ENCODE measurements at regions not wholly inside any gene's neighbourhood (a gene's known extent, or its start where the extent isn't known, plus 50 kb on each side); places are given as distances from the start of the nearest gene placed in this dataset.

- no peak for TF ChIP-seq BHLHE40 (IDR thresholded peaks at IDR 0.05; ENCODE audit: borderline replicate concordance in 1 of 2, low read depth in 2 of 2, low read length in 1 of 2)
- no peak for TF ChIP-seq JUND (IDR thresholded peaks at IDR 0.05; ENCODE audit: low read depth, low read length)
- TF ChIP-seq, protein P1, sequence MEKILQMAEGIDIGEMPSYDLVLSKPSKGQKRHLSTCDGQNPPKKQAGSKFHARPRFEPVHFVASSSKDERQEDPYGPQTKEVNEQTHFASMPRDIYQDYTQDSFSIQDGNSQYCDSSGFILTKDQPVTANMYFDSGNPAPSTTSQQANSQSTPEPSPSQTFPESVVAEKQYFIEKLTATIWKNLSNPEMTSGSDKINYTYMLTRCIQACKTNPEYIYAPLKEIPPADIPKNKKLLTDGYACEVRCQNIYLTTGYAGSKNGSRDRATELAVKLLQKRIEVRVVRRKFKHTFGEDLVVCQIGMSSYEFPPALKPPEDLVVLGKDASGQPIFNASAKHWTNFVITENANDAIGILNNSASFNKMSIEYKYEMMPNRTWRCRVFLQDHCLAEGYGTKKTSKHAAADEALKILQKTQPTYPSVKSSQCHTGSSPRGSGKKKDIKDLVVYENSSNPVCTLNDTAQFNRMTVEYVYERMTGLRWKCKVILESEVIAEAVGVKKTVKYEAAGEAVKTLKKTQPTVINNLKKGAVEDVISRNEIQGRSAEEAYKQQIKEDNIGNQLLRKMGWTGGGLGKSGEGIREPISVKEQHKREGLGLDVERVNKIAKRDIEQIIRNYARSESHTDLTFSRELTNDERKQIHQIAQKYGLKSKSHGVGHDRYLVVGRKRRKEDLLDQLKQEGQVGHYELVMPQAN (conservative IDR thresholded peaks at IDR 0.05): no peak
- no peak for TF ChIP-seq CTCF (IDR thresholded peaks at IDR 0.05 in 2 of 3, conservative IDR thresholded peaks at IDR 0.05 in 1 of 3; ENCODE audit: control insufficient read depth in 2 of 3, extremely low read depth in 1 of 3, insufficient read depth in 1 of 3, low read depth in 3 of 3, low read length in 3 of 3)
- TF ChIP-seq SMC3 (IDR thresholded peaks at IDR 0.05; ENCODE audit: borderline replicate concordance, low read length): no peak
Measured at GRCh38 chr4:19835429-19835828, 416.3 kb upstream of the SLIT2 start.

Measured in GM12878 (cell line).